GM12878 (cell line): ENCODE measurements at regions not wholly inside any gene's neighbourhood (a gene's known extent, or its start where the extent isn't known, plus 50 kb on each side); places are given as distances from the start of the nearest gene placed in this dataset.
"Not testable (repeated sequence)": the region's sequence is repeated elsewhere in the genome, so short reads cannot be mapped to it uniquely, and the experiment has no call there.

ENCODE experiments used
- ATAC-seq: fragments of 200-7000 bp; cut with Tn5 transposase; 3 replicates; pipeline ENCODE4 v1.9.1; 2020; ENCODE audit warnings: mild to moderate bottlenecking, moderate library complexity
- BruUV-seq: library from RNA; stranded (reverse); fragments of 400-500 nt; replicated peaks from 2 replicates; lab custom pipeline; 2021; lab: Mats Ljungman, UMichigan
- CTCF ChIA-PET: fragments of 300-600 bp; sonication (Branson Sonifier 250); formaldehyde crosslinking; extraction: SDS; loops from one replicate; lab custom pipeline; 2021; ENCODE audit warnings: inconsistent platforms; lab: Yijun Ruan, JAX
- POLR2A ChIA-PET: fragments of 350-600 bp; formaldehyde crosslinking; extraction: SDS; loops from one replicate; lab custom pipeline; 2021; ENCODE audit warnings: inconsistent platforms; lab: Charles Lee
- RAD21 ChIA-PET: fragments of 300-600 bp; sonication (Branson Sonifier 250); formaldehyde crosslinking; loops from one replicate; lab custom pipeline; 2023; ENCODE audit warnings: antibody characterized with exemption; ENCODE audit not compliant: unreplicated experiment; lab: Charles Lee
- SMC1A ChIA-PET: fragments of 300-600 bp; sonication (Branson Sonifier 250); formaldehyde crosslinking; loops from one replicate; lab custom pipeline; 2023; ENCODE audit not compliant: unreplicated experiment, uncharacterized antibody; lab: Charles Lee
- DNase-seq: peaks from one replicate; pipeline ENCODE4 v3.0.0-alpha.2; 2011; ENCODE audit warnings: low read depth, low spot score
- FAIRE-seq: peaks from 3 replicates; lab custom pipeline; 2011; peaks lifted over from hg19 to GRCh38; lab: Jason Lieb, UNC
- H2AFZ ChIP-seq: 2 replicates; pipeline ENCODE4 v1.6.0; 2011; ENCODE audit warnings: low read depth, low read length, control low read depth; ENCODE audit not compliant: control insufficient read depth
- H3K27ac ChIP-seq: 2 replicates; pipeline ENCODE4 v1.5.1; 2011; ENCODE audit warnings: control low read depth; ENCODE audit not compliant: control insufficient read depth, insufficient read depth
- H3K27me3 ChIP-seq, 2 experiments: replicated peaks in 1 of 2; 2 replicates each; pipeline versions ENCODE4 v1.6.0 to v1.6.1; 2011; ENCODE audit warnings: low read length in 1 of 2; ENCODE audit not compliant: control insufficient read depth in 2 of 2, insufficient read depth in 2 of 2
- H3K36me3 ChIP-seq, 2 experiments: 2 replicates each; pipeline ENCODE4 v1.5.1; 2011; ENCODE audit warnings: low read length in 1 of 2; ENCODE audit not compliant: control insufficient read depth in 2 of 2, insufficient read depth in 2 of 2
- H3K4me1 ChIP-seq: 2 replicates; pipeline ENCODE4 v1.6.1; 2011; ENCODE audit warnings: mild to moderate bottlenecking, low read length, moderate library complexity, mixed read lengths; ENCODE audit not compliant: control insufficient read depth, insufficient read depth
- H3K4me2 ChIP-seq: 2 replicates; pipeline ENCODE4 v1.6.0; 2011; ENCODE audit warnings: control low read depth; ENCODE audit not compliant: control insufficient read depth, insufficient read depth
- H3K4me3 ChIP-seq: fragments of 200-600 bp; sonication (generic); 2 replicates; pipeline ENCODE4 v1.5.1; 2016
- H3K79me2 ChIP-seq: 2 replicates; pipeline ENCODE4 v1.6.0; 2011; ENCODE audit warnings: low read length; ENCODE audit not compliant: control insufficient read depth, insufficient read depth
- H3K9ac ChIP-seq: 2 replicates; pipeline ENCODE4 v1.8.0; 2011; ENCODE audit warnings: low read length, control low read depth, mixed read lengths; ENCODE audit not compliant: control insufficient read depth, insufficient read depth
- H3K9me3 ChIP-seq: replicated peaks from 3 replicates; pipeline ENCODE4 v1.5.1; 2011; ENCODE audit warnings: mild to moderate bottlenecking, low read length; ENCODE audit not compliant: control insufficient read depth, insufficient read depth
- H4K20me1 ChIP-seq: 2 replicates; pipeline ENCODE4 v1.6.0; 2011; ENCODE audit not compliant: control insufficient read depth, insufficient read depth
- CHD1 ChIP-seq: IDR thresholded peaks from 2 replicates; pipeline ENCODE4 v1.6.1; 2012; ENCODE audit warnings: low read depth, low read length, improper control_type of control experiment
- RELA ChIP-seq: fragments of 450-650 bp; IDR thresholded peaks from 2 replicates; pipeline ENCODE4 v1.8.0; 2014; ENCODE audit warnings: borderline replicate concordance; ENCODE audit not compliant: partially characterized antibody
- WGBS: methylation state at CpG from one replicate; pipeline ENCODE4 v1.1.6; 2016; ENCODE audit warnings: low lambda C conversion rate; ENCODE audit not compliant: insufficient replicate concordance, insufficient coverage; ENCODE audit errors: missing lambda C conversion rate; 5-methylcytosine and 5-hydroxymethylcytosine counted together
- in situ Hi-C: fragments of 300-500 bp; cut with MboI; formaldehyde crosslinking; loops from 9 replicates; pipeline ENCODE4 v1.14.3; 2018; ENCODE audit warnings: mixed read lengths
- intact Hi-C: fragments of 100-400 bp; cut with micrococcal nuclease; formaldehyde crosslinking; loops from one replicate; pipeline ENCODE4 v1.14.2; 2022; ENCODE audit not compliant: unreplicated experiment
- TF ChIP-seq, protein P1 (sequence below): fragments of 450-650 bp; IDR thresholded peaks from 2 replicates; pipeline ENCODE4 v1.6.1; 2017; ENCODE audit warnings: mild to moderate bottlenecking, moderate library complexity

DNA sequence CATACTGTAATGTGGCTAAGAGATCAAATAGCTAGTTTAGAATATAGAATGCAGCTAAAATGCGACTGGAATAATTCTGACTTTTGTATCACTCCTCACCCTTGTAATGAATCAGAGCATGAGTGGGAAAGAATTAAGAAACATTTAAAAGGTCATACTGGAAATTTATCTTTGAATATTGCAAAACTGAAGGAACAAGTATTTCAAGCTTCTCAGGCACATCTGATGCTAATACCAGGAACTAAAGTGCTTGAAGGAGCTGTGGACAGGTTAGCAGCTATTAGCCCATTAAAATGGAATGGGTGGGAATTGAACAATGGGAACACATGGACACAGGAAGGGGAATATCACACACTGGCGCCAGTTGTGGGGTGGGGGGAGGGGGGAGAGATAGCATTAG, 144.2 kb upstream of the ZNF91 start:
- WGBS = 29% methylated on average over 2 of the region's 2 CpGs
- Histone ChIP-seq H3K4me3 (no peak overlapping the region), H3K9ac (no peak overlapping the region), H3K27me3 (no peaks in the 10 kb centered on the region), H3K27ac (no peak overlapping the region), H3K9me3 (no peaks in the 10 kb centered on the region; the same call in 2 of the 3 replicates), H2AFZ (no peak overlapping the region), H3K79me2 (no peaks in the 10 kb centered on the region), H3K4me2 (no peak overlapping the region), H3K36me3 (no peaks in the 10 kb centered on the region), H4K20me1 (no peaks in the 10 kb centered on the region), H3K4me1 (no peaks in the 10 kb centered on the region)
- ChIA-PET CTCF (no interaction called here), POLR2A (no interaction called here), SMC1A (no interaction called here), RAD21 (no interaction called here)
- ATAC-seq (no peak), DNase-seq (no peak), FAIRE-seq (no peak)
- TF ChIP-seq RELA = no peak
- TF ChIP-seq, protein P1, sequence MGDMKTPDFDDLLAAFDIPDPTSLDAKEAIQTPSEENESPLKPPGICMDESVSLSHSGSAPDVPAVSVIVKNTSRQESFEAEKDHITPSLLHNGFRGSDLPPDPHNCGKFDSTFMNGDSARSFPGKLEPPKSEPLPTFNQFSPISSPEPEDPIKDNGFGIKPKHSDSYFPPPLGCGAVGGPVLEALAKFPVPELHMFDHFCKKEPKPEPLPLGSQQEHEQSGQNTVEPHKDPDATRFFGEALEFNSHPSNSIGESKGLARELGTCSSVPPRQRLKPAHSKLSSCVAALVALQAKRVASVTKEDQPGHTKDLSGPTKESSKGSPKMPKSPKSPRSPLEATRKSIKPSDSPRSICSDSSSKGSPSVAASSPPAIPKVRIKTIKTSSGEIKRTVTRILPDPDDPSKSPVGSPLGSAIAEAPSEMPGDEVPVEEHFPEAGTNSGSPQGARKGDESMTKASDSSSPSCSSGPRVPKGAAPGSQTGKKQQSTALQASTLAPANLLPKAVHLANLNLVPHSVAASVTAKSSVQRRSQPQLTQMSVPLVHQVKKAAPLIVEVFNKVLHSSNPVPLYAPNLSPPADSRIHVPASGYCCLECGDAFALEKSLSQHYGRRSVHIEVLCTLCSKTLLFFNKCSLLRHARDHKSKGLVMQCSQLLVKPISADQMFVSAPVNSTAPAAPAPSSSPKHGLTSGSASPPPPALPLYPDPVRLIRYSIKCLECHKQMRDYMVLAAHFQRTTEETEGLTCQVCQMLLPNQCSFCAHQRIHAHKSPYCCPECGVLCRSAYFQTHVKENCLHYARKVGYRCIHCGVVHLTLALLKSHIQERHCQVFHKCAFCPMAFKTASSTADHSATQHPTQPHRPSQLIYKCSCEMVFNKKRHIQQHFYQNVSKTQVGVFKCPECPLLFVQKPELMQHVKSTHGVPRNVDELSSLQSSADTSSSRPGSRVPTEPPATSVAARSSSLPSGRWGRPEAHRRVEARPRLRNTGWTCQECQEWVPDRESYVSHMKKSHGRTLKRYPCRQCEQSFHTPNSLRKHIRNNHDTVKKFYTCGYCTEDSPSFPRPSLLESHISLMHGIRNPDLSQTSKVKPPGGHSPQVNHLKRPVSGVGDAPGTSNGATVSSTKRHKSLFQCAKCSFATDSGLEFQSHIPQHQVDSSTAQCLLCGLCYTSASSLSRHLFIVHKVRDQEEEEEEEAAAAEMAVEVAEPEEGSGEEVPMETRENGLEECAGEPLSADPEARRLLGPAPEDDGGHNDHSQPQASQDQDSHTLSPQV = no peak
- no peak for TF ChIP-seq CHD1
- intact Hi-C loops = no loop called here
- in situ Hi-C loops = no loop called here
- BruUV-seq = no TSS peak

- H3K36me3 ChIP-seq, DNase-seq, H3K4me1 ChIP-seq, H3K9ac ChIP-seq, CTCF ChIA-PET, SMC1A ChIA-PET, ATAC-seq, H3K27me3 ChIP-seq, POLR2A ChIA-PET, FAIRE-seq, H3K9me3 ChIP-seq, RAD21 ChIA-PET, in situ Hi-C loops, H4K20me1 ChIP-seq, H3K27ac ChIP-seq, H3K4me3 ChIP-seq, H3K79me2 ChIP-seq, H2AFZ ChIP-seq, intact Hi-C loops, H3K4me2 ChIP-seq, BruUV-seq: not testable (repeated sequence)
Measured at GRCh38 chr19:23537136-23537535, 141.9 kb upstream of the ZNF91 start.

GRCh38 chr19:23536341-23536740, 141.1 kb upstream of the ZNF91 start:
- H3K27me3 ChIP-seq, H4K20me1 ChIP-seq, intact Hi-C loops, H3K79me2 ChIP-seq, CTCF ChIA-PET, DNase-seq, ATAC-seq, POLR2A ChIA-PET, in situ Hi-C loops, H2AFZ ChIP-seq, RAD21 ChIA-PET, BruUV-seq, H3K9ac ChIP-seq, H3K36me3 ChIP-seq, H3K9me3 ChIP-seq, H3K4me2 ChIP-seq, H3K27ac ChIP-seq, SMC1A ChIA-PET, FAIRE-seq, H3K4me1 ChIP-seq, H3K4me3 ChIP-seq: not testable (repeated sequence)
- WGBS = 0% methylated on average over 1 of the region's 1 CpG
